CD4-positive, alpha-beta T cell treated with Interleukin-2 at 100 ng/mL for 4 hours (primary cell): ENCODE measurements at regions not wholly inside any gene's neighbourhood (a gene's known extent, or its start where the extent isn't known, plus 50 kb on each side); places are given as distances from the start of the nearest gene placed in this dataset.
"Not testable (repeated sequence)": the region's sequence is repeated elsewhere in the genome, so short reads cannot be mapped to it uniquely, and the experiment has no call there.

Experiments
- DNase-seq: peaks from one replicate; pipeline ENCODE4 v3.0.0-alpha.2; 2020; ENCODE audit warnings: low spot score

GRCh38 chr3:88807491-88808105 is 299.8 kb upstream of the EPHA3 start:
- no peak for DNase-seq

DNA sequence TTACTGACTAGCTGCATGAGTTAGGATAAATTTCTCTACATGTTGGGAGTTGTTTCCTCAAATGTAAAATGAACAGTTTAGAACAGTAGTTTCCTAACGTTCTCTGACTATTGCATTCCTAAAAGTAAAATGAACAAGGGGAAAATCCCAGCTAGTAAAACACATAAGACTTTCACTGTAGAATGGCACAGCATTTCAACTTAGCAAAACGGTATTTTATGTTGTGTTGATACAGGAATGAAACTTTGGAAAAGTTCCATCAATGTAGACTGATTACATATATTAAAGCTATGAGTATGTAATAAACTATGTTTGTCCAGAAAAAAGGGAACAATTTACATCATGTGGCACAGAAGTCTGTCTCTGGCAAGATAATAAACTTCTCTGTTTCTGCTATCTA is 297.4 kb upstream of the EPHA3 start:
- DNase-seq = no peak

DNA sequence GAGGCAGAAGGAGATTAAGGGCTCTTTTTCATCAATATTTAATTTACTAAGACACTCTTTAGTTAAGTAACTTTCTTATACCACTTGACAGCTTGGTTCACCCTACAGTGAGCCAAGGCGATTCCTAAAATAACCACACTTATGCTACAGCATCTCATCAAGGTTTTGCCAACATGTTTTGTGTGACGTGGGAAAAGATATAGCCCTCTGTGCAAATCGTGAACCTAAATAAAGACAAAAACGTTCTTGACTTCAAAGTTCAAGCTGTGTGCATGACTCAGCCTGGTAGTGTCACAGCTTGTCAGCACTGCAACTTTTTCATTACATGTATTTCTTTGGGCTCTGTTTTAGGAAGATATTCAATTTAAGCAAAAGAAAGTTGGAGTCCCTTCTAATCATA is 297.0 kb upstream of the EPHA3 start:
- DNase-seq = no peak

- DNase-seq = no peak
Measured at GRCh38 chr3:88811096-88811495, 296.3 kb upstream of the EPHA3 start.

- no peak for DNase-seq
Measured at GRCh38 chr3:88812576-88812975, 294.8 kb upstream of the EPHA3 start.

DNA sequence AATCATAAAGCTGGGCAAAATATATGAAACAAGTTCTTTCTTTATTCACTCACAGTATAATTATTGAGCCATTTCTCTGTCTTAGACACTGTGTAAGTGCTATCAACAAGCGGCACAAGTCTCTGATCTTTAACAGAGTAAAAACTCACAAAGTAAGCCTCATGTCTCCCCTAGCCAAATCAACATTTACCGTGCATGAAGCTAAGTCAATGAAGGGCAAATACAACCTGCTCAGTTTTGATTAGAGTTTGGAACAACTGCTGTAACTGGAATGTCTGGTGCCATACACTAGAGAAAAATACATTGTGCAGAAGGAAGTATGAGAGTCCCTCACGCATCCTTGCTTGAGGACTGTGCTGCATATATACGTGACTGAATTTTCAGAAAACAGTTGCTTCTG is 291.0 kb upstream of the EPHA3 start:
- no peak for DNase-seq

DNA sequence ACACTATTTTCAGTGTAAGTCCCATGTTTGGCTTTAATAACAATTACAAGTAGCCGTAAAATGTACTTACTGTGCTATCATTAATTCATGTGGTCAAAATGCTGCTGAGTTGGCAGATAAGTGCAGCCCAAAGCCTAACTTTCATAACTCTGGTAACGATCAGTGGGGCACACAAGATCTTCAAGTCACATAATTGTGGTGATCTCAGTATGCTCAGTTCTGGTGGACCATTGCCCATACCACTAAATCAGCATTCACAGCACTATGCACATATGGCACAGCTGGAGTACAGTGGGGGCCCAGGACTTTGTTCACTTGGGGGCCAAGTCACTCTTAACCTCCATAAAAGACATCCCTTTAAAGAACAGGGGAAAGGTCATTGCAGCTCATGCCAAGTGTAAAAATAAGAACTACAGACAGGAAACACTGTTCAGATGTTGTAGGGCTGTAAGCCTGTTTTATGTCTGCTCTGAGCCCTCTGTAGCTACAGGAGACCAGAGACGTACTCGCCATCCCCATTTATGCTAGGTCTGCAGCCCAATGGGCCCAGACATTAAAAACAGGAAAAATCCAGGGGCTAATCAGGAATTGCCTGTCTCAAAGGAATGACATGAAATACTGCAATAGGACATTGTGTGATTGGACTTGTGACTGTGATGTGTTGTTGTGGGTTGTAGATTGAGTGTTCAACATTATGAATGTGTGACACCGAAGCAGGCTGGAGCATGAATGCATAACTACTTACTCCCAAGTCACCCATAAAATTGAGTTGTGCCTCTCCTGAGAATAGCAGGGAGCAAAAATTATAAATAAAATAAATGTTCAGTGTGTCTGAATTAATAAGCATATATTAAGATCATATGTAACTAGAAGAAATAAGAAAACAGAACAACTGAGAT is 282.5 kb upstream of the EPHA3 start:
- no peak for DNase-seq

GRCh38 chr3:88828466-88828865 is 279.0 kb upstream of the EPHA3 start:
- no peak for DNase-seq

DNA sequence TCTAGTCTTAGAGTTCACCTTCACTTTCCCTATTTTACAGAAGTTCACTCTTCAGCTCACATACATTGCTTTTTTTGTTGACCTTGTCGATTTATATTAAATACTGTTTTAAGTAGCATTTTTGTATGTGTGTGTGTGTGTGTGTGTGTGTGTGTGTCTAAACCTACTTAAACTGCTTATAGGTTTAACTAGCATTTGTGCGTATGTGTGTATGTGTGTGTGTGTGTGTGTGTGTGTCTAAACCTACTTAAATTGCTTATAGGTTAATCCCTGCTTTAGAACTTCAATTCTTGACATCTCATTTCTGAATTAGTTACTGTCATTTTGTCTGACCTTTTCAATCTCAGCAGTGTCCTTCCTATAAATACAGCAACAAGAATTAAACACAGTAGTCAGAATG is 254.8 kb upstream of the EPHA3 start:
- DNase-seq = no peak

DNA sequence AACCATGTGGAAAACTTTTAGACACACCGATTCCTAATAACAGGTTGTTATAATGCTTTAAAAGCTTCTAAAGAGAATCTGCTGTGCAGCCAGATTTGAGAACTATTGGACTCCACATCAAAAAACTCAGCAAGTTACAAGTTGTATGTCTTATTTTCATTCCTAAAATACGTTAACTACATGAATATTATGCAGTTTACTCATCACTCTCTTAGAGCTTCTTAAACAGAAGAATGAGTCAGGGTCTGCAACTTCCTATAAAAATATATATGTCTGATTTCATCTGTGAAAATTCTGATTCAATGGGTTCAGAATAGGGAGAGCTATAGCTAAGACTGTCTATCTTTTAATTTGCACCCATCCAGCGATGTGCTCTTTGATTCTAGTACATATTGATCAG is 244.2 kb upstream of the EPHA3 start:
- DNase-seq = no peak

GRCh38 chr3:88876724-88877123 is 230.7 kb upstream of the EPHA3 start:
- DNase-seq = no peak

DNA sequence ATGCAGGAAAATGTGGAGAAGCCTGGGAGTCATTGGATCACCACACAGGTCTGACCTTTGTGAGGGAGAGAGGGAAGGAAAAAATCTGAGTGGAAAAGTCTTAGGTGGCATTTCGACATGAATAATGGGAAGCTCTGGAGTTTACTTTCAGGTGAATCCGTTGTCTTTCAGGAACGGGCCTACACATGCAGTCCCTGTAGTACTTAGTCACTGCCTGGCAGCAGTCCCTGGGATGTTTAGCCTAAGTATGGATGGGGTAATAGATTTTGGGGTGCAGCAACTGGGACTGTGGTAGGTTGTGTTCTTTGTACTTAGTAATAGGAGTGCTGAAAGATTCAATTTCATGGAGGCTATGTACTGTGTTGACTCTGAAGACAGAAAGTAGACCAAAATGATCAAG is 227.5 kb upstream of the EPHA3 start:
- DNase-seq = no peak

DNA sequence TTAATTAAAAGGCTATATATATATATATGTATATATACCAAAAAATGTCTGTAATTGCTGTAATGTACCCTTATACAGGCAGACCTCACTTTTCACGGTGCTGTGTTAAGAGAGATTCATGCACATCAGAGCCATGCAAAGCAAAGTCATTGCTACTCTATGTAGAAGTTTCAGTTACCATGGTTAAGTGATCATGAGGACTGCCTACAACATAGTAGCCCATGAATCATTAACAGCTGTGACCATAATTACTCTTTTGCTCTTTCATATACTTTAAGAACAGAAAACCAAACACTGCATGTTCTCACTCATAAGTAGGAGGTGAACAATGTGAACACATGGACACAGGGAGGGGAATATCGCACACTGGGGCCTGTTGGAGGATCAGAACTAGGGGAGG is 225.3 kb upstream of the EPHA3 start:
- DNase-seq = no peak

GRCh38 chr3:88886624-88887023 is 220.8 kb upstream of the EPHA3 start:
- not testable (repeated sequence) for DNase-seq

DNA sequence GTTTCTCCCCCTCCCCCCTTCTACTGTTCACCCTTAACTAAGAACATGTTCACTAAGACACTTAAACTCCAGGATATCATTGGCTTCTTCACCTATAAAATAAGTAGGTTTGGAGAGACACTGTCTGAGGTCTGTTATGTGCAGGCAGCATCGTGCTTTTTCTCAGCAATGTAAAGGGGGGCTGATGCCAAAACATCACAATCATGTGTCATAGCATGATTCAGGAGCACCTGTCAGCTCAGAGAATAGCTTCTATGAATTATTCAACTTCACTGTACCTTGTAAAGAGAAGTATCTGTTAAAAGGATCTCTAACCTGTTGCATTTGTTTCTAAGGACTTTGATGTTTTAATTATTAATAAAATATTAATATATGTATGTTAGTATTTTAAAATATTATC is 211.4 kb upstream of the EPHA3 start:
- DNase-seq = no peak

- DNase-seq = no peak
Measured at GRCh38 chr3:88912294-88912877, 195.0 kb upstream of the EPHA3 start.

DNA sequence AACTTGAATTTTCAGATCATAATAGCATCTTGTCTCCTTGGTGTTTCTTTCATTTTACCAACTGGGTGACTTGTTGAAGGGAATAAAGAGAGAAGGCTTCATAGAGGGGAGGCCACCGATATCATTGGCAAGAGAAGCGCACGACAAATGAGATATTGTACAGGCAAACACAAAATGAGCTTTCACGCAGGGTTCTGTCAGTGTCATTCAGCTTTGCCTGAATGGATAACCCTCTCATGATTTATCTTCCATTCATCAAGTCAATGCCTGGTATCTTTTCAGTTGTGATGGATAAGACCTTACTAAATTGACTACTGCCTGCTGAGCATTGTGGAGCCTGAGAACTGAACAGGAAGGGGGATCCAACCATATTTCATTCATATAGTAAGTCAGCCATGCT is 188.6 kb upstream of the EPHA3 start:
- DNase-seq = no peak

DNA sequence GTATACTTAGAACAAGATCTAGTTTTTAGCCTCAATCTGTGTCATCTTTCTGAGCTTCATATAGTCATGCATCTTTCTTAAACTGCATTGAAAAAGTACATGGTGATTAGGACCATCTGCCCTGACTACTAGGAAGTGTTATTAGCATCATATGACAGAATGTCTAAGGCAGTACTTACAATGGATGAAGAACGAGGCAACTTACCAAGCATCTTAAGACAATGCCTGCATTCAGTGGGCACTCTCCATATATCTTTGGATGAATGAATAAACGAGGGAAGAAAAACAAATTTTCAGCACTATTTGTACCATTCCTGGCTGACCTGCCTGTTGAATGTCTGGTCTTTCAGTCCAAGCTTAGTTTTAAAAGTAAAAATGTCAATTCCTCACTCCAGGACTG is 185.4 kb upstream of the EPHA3 start:
- DNase-seq = no peak

DNA sequence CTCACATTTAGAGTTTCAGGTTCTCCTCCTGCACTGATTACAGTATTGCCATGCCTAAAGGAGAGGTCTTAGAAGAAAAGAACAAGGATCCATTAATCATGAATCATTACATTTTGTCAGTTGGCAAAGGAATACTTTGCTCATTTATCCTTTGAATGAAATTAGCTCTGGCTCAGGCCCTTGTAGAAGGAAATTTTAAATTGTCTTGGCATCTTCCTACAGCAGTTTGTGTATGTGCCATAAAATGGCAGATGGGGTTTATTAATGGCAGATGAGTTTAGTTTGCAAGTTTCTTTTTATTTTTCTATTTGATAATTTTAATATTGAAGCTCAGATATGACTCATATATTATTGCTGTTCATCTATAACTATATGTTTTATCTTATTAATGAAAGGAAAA is 181.2 kb upstream of the EPHA3 start:
- no peak for DNase-seq

GRCh38 chr3:88930611-88931010 is 176.8 kb upstream of the EPHA3 start:
- no peak for DNase-seq

- DNase-seq = no peak
Measured at GRCh38 chr3:88936831-88937230, 170.6 kb upstream of the EPHA3 start.

DNA sequence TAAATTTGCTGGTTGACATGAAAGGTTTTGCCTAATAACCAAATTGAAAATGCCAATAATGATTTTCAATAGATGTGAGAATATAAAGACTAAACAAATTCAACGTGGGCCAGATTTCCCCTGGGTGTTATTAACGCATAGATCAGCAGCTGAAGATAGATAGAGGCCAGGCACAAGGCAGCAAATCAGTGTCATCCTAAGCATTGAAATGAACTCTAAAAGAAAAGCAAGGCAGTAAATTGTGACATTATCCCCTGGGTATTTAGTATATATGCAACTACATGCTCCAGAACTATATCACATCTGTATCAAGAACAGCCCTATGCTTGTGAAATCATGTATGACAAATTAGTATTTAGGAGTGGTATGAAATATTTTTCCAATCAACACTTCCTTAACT is 167.1 kb upstream of the EPHA3 start:
- no peak for DNase-seq

DNA sequence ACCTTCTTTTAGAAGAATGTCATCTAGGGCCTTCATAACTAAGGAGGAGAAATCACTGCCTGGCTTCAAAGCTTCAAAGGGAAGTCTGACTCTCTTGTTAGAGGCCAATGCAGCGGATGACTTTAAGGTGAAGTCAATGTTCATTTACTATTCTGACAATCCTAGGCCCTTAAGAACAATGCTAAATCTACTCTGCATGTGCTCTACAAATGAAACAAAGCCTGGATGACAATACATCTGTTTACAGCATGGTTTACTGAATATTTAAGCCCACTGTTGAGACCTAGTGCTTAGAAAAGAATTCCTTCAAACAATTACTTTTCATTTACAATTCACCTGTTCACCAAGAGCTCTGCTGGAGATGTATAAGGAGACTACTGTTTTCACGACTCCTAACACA is 160.4 kb upstream of the EPHA3 start:
- no peak for DNase-seq
